ENCODE measurements at regions not wholly inside any gene's neighbourhood (a gene's known extent, or its start where the extent isn't known, plus 50 kb on each side); places are given as distances from the start of the nearest gene placed in this dataset.

- no peaks in the 10 kb centered on the region for H3K9me2 ChIP-seq (ENCODE audit: insufficient read depth)
- H3K4me3 ChIP-seq (replicated peaks in 1 of 2; ENCODE audit: low read depth in 1 of 2, low read length in 2 of 2): no peak overlapping the region
- no TSS peak for BruUV-seq (replicated peaks)
- no peaks in the 10 kb centered on the region for H4K20me1 ChIP-seq (ENCODE audit: insufficient read depth)
- H3K4me1 ChIP-seq (ENCODE audit: control insufficient read depth in 1 of 2, insufficient read depth in 2 of 2, low read length in 2 of 2): no peaks in the 10 kb centered on the region
- ChIA-PET RAD21 (ENCODE audit: low non-redundant PET in 1 of 2, low total read pairs in 2 of 2, uncharacterized antibody in 2 of 2, unreplicated experiment in 2 of 2) (no interaction called here), CTCF (no interaction called here), POLR2A (no interaction called here)
- H2AFZ ChIP-seq (ENCODE audit: low read depth, low read length, poor library complexity, severe bottlenecking): no peak overlapping the region
- no peak for ATAC-seq
- no peaks in the 10 kb centered on the region for H3K9me3 ChIP-seq (ENCODE audit: control insufficient read depth in 1 of 2, insufficient read depth in 1 of 2, low read depth in 1 of 2, low read length in 2 of 2)
- H3K36me3 ChIP-seq (ENCODE audit: control insufficient read depth in 1 of 2, insufficient read depth in 2 of 2, low read length in 2 of 2): no peaks in the 10 kb centered on the region
- TF ChIP-seq ELF1 (IDR thresholded peaks at IDR 0.05; ENCODE audit: borderline replicate concordance, low read depth): no peak
- TF ChIP-seq ZBTB33 (IDR thresholded peaks at IDR 0.05; ENCODE audit: extremely low read depth, insufficient replicate concordance, low read length): no peak
- no peak for TF ChIP-seq SRF (IDR thresholded peaks at IDR 0.05; ENCODE audit: low read depth)
- no peak for TF ChIP-seq CTCF (IDR thresholded peaks at IDR 0.05 in 2 of 3, conservative IDR thresholded peaks at IDR 0.05 in 1 of 3; ENCODE audit: borderline replicate concordance in 1 of 3, insufficient read depth in 1 of 3, low read depth in 2 of 3, low read length in 2 of 3)
- no peak for TF ChIP-seq YY1 (IDR thresholded peaks at IDR 0.05; ENCODE audit: extremely low read depth, insufficient replicate concordance, low read depth, low read length)
- TF ChIP-seq CBX3 (IDR thresholded peaks at IDR 0.05; ENCODE audit: low read depth): no peak
- TF ChIP-seq EGR1 (IDR thresholded peaks at IDR 0.05; ENCODE audit: low read depth): no peak
- no peak for TF ChIP-seq FOSL1 (IDR thresholded peaks at IDR 0.05; ENCODE audit: low read depth)
- TF ChIP-seq SP1 (IDR thresholded peaks at IDR 0.05; ENCODE audit: low read depth): no peak
- H3K27ac ChIP-seq (ENCODE audit: low read depth, low read length): no peak overlapping the region
- intact Hi-C loops (cut with micrococcal nuclease): no loop called here
- H3K9ac ChIP-seq (ENCODE audit: low read length): no peak overlapping the region
- no peaks in the 10 kb centered on the region for H3K27me3 ChIP-seq (ENCODE audit: insufficient read depth, low read length)
- H3K79me2 ChIP-seq (ENCODE audit: insufficient read depth, low read length): no peaks in the 10 kb centered on the region
- no peak for DNase-seq (ENCODE audit: low read depth, low spot score)
- no peak overlapping the region for H3K4me2 ChIP-seq (ENCODE audit: low read length)
These were observed 182.2 kb upstream of the USP15 start for GRCh38 chr12:62078020-62078419.
